ENCODE measurements at regions not wholly inside any gene's neighbourhood (a gene's known extent, or its start where the extent isn't known, plus 50 kb on each side); places are given as distances from the start of the nearest gene placed in this dataset.

GRCh38 chr13:82447416-82448077 lies 1434.7 kb downstream of the SLITRK1 start:
- Histone ChIP-seq H3K36me3 (ENCODE audit: low read depth, low read length) (no peaks in the 10 kb centered on the region), H3K4me2 (ENCODE audit: low read length) (no peak overlapping the region), H4K20me1 (ENCODE audit: low read length) (no peaks in the 10 kb centered on the region), H3K4me3 (ENCODE audit: low read length) (no peak overlapping the region), H3K9me2 (replicated peaks; ENCODE audit: low read length) (no peaks in the 10 kb centered on the region), H3F3A (ENCODE audit: low read length, unreplicated experiment) (no peaks in the 10 kb centered on the region), H3K9ac (ENCODE audit: low read length) (no peak overlapping the region), H2AFZ (ENCODE audit: low read length) (no peak overlapping the region), H3K9me3 (ENCODE audit: low read length) (no peaks in the 10 kb centered on the region), H3K4me1 (ENCODE audit: insufficient read depth, low read length) (no peaks in the 10 kb centered on the region), H3K27ac (ENCODE audit: low read length) (no peak overlapping the region), H3K27me3 (ENCODE audit: low read length) (no peaks in the 10 kb centered on the region), H3K79me2 (ENCODE audit: low read length) (no peaks in the 10 kb centered on the region)
- DNase-seq (no peak), ATAC-seq (no peak)
- ChIA-PET CTCF (no interaction called here), POLR2A (ENCODE audit: unreplicated experiment) (no interaction called here)
- TF ChIP-seq EZH2phosphoT487 (IDR thresholded peaks at IDR 0.05; ENCODE audit: borderline replicate concordance, low read length) (no peak), EZH2 (IDR thresholded peaks at IDR 0.05; ENCODE audit: low read length, unreplicated experiment) (no peak)
- TF ChIP-seq, protein P1, sequence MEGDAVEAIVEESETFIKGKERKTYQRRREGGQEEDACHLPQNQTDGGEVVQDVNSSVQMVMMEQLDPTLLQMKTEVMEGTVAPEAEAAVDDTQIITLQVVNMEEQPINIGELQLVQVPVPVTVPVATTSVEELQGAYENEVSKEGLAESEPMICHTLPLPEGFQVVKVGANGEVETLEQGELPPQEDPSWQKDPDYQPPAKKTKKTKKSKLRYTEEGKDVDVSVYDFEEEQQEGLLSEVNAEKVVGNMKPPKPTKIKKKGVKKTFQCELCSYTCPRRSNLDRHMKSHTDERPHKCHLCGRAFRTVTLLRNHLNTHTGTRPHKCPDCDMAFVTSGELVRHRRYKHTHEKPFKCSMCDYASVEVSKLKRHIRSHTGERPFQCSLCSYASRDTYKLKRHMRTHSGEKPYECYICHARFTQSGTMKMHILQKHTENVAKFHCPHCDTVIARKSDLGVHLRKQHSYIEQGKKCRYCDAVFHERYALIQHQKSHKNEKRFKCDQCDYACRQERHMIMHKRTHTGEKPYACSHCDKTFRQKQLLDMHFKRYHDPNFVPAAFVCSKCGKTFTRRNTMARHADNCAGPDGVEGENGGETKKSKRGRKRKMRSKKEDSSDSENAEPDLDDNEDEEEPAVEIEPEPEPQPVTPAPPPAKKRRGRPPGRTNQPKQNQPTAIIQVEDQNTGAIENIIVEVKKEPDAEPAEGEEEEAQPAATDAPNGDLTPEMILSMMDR (conservative IDR thresholded peaks at IDR 0.05; ENCODE audit: low read depth, low read length), result no peak
- no TSS peak for BruUV-seq (replicated peaks)
- intact Hi-C loops (cut with micrococcal nuclease), result no loop called here

GRCh38 chr13:82439159-82439904 lies 1442.9 kb downstream of the SLITRK1 start:
- Histone ChIP-seq H2AFZ (ENCODE audit: low read length) (no peak overlapping the region), H3K27me3 (ENCODE audit: low read length) (no peaks in the 10 kb centered on the region), H3K36me3 (ENCODE audit: low read depth, low read length) (no peaks in the 10 kb centered on the region), H3K9me3 (ENCODE audit: low read length) (no peaks in the 10 kb centered on the region), H3F3A (ENCODE audit: low read length, unreplicated experiment) (no peaks in the 10 kb centered on the region), H3K79me2 (ENCODE audit: low read length) (no peaks in the 10 kb centered on the region), H3K4me1 (ENCODE audit: insufficient read depth, low read length) (no peaks in the 10 kb centered on the region), H3K9ac (ENCODE audit: low read length) (no peak overlapping the region), H3K9me2 (replicated peaks; ENCODE audit: low read length) (no peaks in the 10 kb centered on the region), H3K4me3 (ENCODE audit: low read length) (no peak overlapping the region), H3K4me2 (ENCODE audit: low read length) (no peak overlapping the region), H4K20me1 (ENCODE audit: low read length) (no peaks in the 10 kb centered on the region), H3K27ac (ENCODE audit: low read length) (no peak overlapping the region)
- TF ChIP-seq, protein P1 (conservative IDR thresholded peaks at IDR 0.05; ENCODE audit: low read depth, low read length), result no peak
- TF ChIP-seq EZH2phosphoT487 (IDR thresholded peaks at IDR 0.05; ENCODE audit: borderline replicate concordance, low read length) (no peak), EZH2 (IDR thresholded peaks at IDR 0.05; ENCODE audit: low read length, unreplicated experiment) (no peak)
- ATAC-seq (no peak), DNase-seq (no peak)
- CTCF ChIA-PET, result no interaction called here
- no TSS peak for BruUV-seq (replicated peaks)
- intact Hi-C loops (cut with micrococcal nuclease), result no loop called here
- POLR2A ChIA-PET (ENCODE audit: unreplicated experiment), result no interaction called here

- no peak overlapping the region for H3K4me2 ChIP-seq (ENCODE audit: low read length)
- no peaks in the 10 kb centered on the region for H3F3A ChIP-seq (ENCODE audit: low read length, unreplicated experiment)
- BruUV-seq (replicated peaks), result no TSS peak
- POLR2A ChIA-PET (ENCODE audit: unreplicated experiment), result no interaction called here
- H3K27ac ChIP-seq (ENCODE audit: low read length), result no peak overlapping the region
- no peak overlapping the region for H3K9ac ChIP-seq (ENCODE audit: low read length)
- no peaks in the 10 kb centered on the region for H3K4me1 ChIP-seq (ENCODE audit: insufficient read depth, low read length)
- no peaks in the 10 kb centered on the region for H3K36me3 ChIP-seq (ENCODE audit: low read depth, low read length)
- CTCF ChIA-PET, result no interaction called here
- intact Hi-C loops (cut with micrococcal nuclease), result no loop called here
- no peaks in the 10 kb centered on the region for H3K27me3 ChIP-seq (ENCODE audit: low read length)
- H2AFZ ChIP-seq (ENCODE audit: low read length), result no peak overlapping the region
- no peaks in the 10 kb centered on the region for H3K9me2 ChIP-seq (replicated peaks; ENCODE audit: low read length)
- TF ChIP-seq EZH2 (IDR thresholded peaks at IDR 0.05; ENCODE audit: low read length, unreplicated experiment) (no peak), EZH2phosphoT487 (IDR thresholded peaks at IDR 0.05; ENCODE audit: borderline replicate concordance, low read length) (no peak)
- TF ChIP-seq, protein P1 (conservative IDR thresholded peaks at IDR 0.05; ENCODE audit: low read depth, low read length), result no peak
- H3K9me3 ChIP-seq (ENCODE audit: low read length), result no peaks in the 10 kb centered on the region
- DNase-seq (no peak), ATAC-seq (no peak)
- H4K20me1 ChIP-seq (ENCODE audit: low read length), result no peaks in the 10 kb centered on the region
- H3K79me2 ChIP-seq (ENCODE audit: low read length), result no peaks in the 10 kb centered on the region
- H3K4me3 ChIP-seq (ENCODE audit: low read length), result no peak overlapping the region
Measured at GRCh38 chr13:82438320-82438719, 1444.0 kb downstream of the SLITRK1 start.
